ENCODE measurements at regions not wholly inside any gene's neighbourhood (a gene's known extent, or its start where the extent isn't known, plus 50 kb on each side); places are given as distances from the start of the nearest gene placed in this dataset.

- no peak overlapping the region for H3K4me3 Mint-ChIP-seq
- H3K9me3 Mint-ChIP-seq = no peaks in the 10 kb centered on the region
- no peak for TF ChIP-seq CTCF (conservative IDR thresholded peaks at IDR 0.05)
- no peaks in the 10 kb centered on the region for H3K4me1 Mint-ChIP-seq
- DNase-seq (ENCODE audit: low read depth, low spot score) = no peak
- H3K27me3 Mint-ChIP-seq (ENCODE audit: low read depth) = no peaks in the 10 kb centered on the region
- H3K27ac Mint-ChIP-seq (ENCODE audit: unreplicated experiment) = no peak overlapping the region
- no peaks in the 10 kb centered on the region for H3K36me3 Mint-ChIP-seq (ENCODE audit: low read depth)
Measured at GRCh38 chr7:93646538-93646937, 72.0 kb upstream of the CALCR start.

DNA sequence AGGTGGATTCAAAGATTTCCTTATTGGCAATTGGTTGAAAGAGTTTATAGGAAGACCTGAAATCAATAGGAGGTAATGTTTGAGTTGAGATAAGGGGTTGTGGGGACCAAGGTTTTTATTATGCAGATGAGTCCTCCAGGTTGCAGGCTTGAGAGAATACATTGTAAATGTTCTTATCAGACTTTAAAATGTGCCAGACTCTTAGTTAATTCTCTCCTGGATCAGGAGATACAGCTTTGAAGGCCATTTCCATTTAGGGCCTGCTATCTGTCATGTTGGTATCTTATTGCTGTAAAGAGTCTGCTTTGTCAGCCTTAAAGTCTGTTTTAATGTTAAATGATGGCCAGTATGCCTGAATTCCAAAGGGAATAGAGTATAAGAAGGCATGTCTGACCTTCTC, 61.8 kb upstream of the CALCR start:
- no peak for TF ChIP-seq CTCF (conservative IDR thresholded peaks at IDR 0.05)
- Mint-ChIP-seq H3K36me3 (ENCODE audit: low read depth) (no peaks in the 10 kb centered on the region), H3K4me3 (no peak overlapping the region), H3K4me1 (no peaks in the 10 kb centered on the region), H3K27ac (ENCODE audit: unreplicated experiment) (no peak overlapping the region), H3K27me3 (ENCODE audit: low read depth) (no peaks in the 10 kb centered on the region), H3K9me3 (peaks cover 3% of the 10 kb centered on the region)
- no peak for DNase-seq (ENCODE audit: low read depth, low spot score)

DNA sequence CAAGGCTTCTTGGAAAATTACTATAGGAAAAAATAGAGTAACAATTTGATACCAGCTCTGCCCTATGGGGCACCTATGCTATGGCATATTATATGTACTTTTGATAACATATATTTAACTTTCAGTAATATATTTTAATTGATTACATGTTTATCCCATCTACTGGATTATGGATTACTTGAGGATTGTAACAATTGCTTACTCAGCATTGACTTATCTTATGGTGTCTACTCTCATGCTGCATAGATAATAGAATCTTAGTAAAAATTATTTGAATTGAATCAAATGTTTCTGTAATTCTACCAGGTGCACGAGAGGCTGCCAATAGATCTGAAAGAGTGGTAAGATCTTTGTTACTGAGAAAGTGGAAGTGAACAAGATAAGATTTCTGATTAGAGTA, 57.8 kb upstream of the CALCR start:
- H3K36me3 Mint-ChIP-seq (ENCODE audit: low read depth) = no peaks in the 10 kb centered on the region
- no peak for DNase-seq (ENCODE audit: low read depth, low spot score)
- H3K4me1 Mint-ChIP-seq = no peaks in the 10 kb centered on the region
- no peaks in the 10 kb centered on the region for H3K27me3 Mint-ChIP-seq (ENCODE audit: low read depth)
- H3K27ac Mint-ChIP-seq (ENCODE audit: unreplicated experiment) = no peak overlapping the region
- no peak for TF ChIP-seq CTCF (conservative IDR thresholded peaks at IDR 0.05)
- H3K4me3 Mint-ChIP-seq = no peak overlapping the region
- H3K9me3 Mint-ChIP-seq = peaks cover 3% of the 10 kb centered on the region

GRCh38 chr7:93629291-93629801, 54.8 kb upstream of the CALCR start:
- no peak for TF ChIP-seq CTCF (conservative IDR thresholded peaks at IDR 0.05)
- no peaks in the 10 kb centered on the region for H3K27me3 Mint-ChIP-seq (ENCODE audit: low read depth)
- H3K36me3 Mint-ChIP-seq (ENCODE audit: low read depth) = peaks cover 2% of the 10 kb centered on the region
- no peak for DNase-seq (ENCODE audit: low read depth, low spot score)
- H3K4me3 Mint-ChIP-seq = no peak overlapping the region
- no peak overlapping the region for H3K27ac Mint-ChIP-seq (ENCODE audit: unreplicated experiment)
- H3K4me1 Mint-ChIP-seq = no peaks in the 10 kb centered on the region
- peaks cover 2% of the 10 kb centered on the region for H3K9me3 Mint-ChIP-seq

DNA sequence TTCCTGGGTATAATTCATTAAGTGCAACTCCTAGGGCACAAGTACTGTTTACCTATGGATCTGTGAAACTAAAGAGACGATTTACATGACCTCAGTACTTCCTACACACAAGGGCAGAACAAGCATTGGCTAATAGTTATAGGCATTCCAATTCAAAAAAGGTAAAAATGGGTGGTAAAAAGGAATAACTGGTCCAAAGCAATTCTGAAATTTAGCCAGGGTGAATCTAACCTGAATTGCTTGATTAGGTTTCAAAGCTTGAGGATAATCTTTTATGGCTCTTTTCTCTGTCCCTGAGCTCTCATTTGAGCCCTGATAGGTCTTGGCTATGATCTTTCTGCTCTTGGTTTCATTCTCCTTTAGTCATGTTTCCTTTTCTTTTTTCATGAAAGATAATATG, 52.3 kb upstream of the CALCR start:
- Mint-ChIP-seq H3K27me3 (ENCODE audit: low read depth) (no peaks in the 10 kb centered on the region), H3K4me1 (peaks cover 6% of the 10 kb centered on the region), H3K36me3 (ENCODE audit: low read depth) (peaks cover 2% of the 10 kb centered on the region), H3K4me3 (no peak overlapping the region), H3K9me3 (peaks cover 2% of the 10 kb centered on the region), H3K27ac (ENCODE audit: unreplicated experiment) (no peak overlapping the region)
- DNase-seq (ENCODE audit: low read depth, low spot score) = no peak
- no peak for TF ChIP-seq CTCF (conservative IDR thresholded peaks at IDR 0.05)

Small RNA genes in the stretch of these regions (microRNA-seq; reads per million reads assigned to microRNA genes)
- gene MIR4652 = 2.4 reads per million
